ENCODE measurements at regions not wholly inside any gene's neighbourhood (a gene's known extent, or its start where the extent isn't known, plus 50 kb on each side); places are given as distances from the start of the nearest gene placed in this dataset.

GRCh38 chr3:79864077-79864476, 96.3 kb upstream of the ROBO1 start:
- TF ChIP-seq CTCF (IDR thresholded peaks at IDR 0.05) (no peak), ZFX (IDR thresholded peaks at IDR 0.05; ENCODE audit: borderline replicate concordance) (no peak)

GRCh38 chr3:79848876-79849275, 81.1 kb upstream of the ROBO1 start:
- TF ChIP-seq ZFX (IDR thresholded peaks at IDR 0.05; ENCODE audit: borderline replicate concordance) (no peak), CTCF (IDR thresholded peaks at IDR 0.05) (no peak)
- no peak overlapping the region for H3K27ac ChIP-seq

More at GRCh38 chr3:79864077-79864476, 96.3 kb upstream of the ROBO1 start:
- no peak overlapping the region for H3K27ac ChIP-seq

GRCh38 chr3:79847928-79848327, 80.1 kb upstream of the ROBO1 start:
- TF ChIP-seq ZFX (IDR thresholded peaks at IDR 0.05; ENCODE audit: borderline replicate concordance) (no peak), CTCF (IDR thresholded peaks at IDR 0.05) (no peak)
- H3K27ac ChIP-seq: no peak overlapping the region

GRCh38 chr3:79846148-79846933, 78.5 kb upstream of the ROBO1 start:
- no peak overlapping the region for H3K27ac ChIP-seq
- TF ChIP-seq CTCF (IDR thresholded peaks at IDR 0.05) (peak; percentile 71), ZFX (IDR thresholded peaks at IDR 0.05; ENCODE audit: borderline replicate concordance) (no peak)

- no peak for TF ChIP-seq ZFX (IDR thresholded peaks at IDR 0.05; ENCODE audit: borderline replicate concordance)
- TF ChIP-seq CTCF (IDR thresholded peaks at IDR 0.05): no peak
- no peak overlapping the region for H3K27ac ChIP-seq
These were observed 77.7 kb upstream of the ROBO1 start for GRCh38 chr3:79845546-79845945.

GRCh38 chr3:79844176-79844575, 76.4 kb upstream of the ROBO1 start:
- no peak overlapping the region for H3K27ac ChIP-seq
- TF ChIP-seq ZFX (IDR thresholded peaks at IDR 0.05; ENCODE audit: borderline replicate concordance) (no peak), CTCF (IDR thresholded peaks at IDR 0.05) (no peak)

GRCh38 chr3:79843180-79843579, 75.4 kb upstream of the ROBO1 start:
- TF ChIP-seq CTCF (IDR thresholded peaks at IDR 0.05) (no peak), ZFX (IDR thresholded peaks at IDR 0.05; ENCODE audit: borderline replicate concordance) (no peak)
- H3K27ac ChIP-seq: no peak overlapping the region

All from 22Rv1 (cell line).